ENCODE measurements at regions not wholly inside any gene's neighbourhood (a gene's known extent, or its start where the extent isn't known, plus 50 kb on each side); places are given as distances from the start of the nearest gene placed in this dataset.
A peak's percentile ranks its signal among the peaks of the same experiment; 100 is the strongest.
"Not testable (repeated sequence)": the region's sequence is repeated elsewhere in the genome, so short reads cannot be mapped to it uniquely, and the experiment has no call there.

DNA sequence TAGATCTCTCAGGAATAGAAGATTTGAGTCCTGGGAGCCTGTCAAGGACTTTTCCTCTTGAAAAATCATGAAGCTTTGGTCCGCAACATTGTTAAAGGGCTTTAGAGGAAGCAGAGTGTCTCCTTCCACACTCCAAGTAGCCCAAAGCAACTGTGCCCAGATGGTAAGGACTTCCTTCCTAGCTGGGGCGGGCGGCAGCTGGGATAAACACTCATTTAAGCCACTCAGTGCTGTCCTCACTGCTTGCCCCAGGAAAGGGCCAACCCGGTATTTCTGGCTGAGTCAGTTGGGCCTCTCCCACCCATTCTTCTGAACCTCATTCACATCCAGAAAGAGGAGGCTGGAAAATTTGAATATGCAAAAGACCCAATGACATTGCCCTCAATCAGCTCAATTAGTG, 144.3 kb downstream of the CHIC2 start:
- FAIRE-seq = no peak

DNA sequence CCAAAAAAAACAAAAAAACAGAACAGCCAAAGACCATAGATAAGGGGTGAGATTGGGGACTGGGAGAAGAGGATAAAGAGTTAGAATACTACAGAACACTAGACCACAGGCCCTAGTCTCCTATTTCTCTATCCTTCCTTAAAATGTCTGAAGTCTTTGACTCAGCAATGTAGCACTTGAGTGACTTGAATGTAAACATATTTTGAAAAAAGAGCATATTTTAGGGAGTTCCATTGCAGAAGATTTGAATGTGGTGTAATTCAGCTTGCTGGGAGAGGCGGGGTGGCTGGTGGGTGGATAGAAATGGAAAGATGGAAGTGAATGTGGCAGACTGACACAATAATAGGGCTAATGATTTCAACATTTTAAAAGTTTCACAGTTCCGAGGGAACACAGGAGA, 144.9 kb downstream of the CHIC2 start:
- no peak for FAIRE-seq

DNA sequence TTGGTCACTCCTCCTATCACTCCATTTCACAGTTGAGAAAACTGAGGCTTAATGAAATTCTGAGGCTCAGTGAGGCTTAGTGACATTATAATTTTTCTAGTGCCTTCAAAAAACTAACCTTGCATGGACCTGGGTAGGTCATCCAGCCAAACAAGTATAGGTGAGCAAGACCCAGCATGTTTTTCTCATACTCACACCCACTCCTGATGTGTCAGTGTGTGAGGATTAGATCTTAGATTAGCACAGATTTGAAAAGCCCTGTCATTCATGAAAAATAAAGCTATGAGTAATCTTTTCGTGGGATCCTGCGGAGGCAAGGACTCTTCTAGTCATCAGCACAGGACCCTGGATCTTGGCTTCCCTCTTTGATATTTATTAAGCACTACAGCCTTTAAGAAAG, 146.7 kb downstream of the CHIC2 start:
- no peak for FAIRE-seq

DNA sequence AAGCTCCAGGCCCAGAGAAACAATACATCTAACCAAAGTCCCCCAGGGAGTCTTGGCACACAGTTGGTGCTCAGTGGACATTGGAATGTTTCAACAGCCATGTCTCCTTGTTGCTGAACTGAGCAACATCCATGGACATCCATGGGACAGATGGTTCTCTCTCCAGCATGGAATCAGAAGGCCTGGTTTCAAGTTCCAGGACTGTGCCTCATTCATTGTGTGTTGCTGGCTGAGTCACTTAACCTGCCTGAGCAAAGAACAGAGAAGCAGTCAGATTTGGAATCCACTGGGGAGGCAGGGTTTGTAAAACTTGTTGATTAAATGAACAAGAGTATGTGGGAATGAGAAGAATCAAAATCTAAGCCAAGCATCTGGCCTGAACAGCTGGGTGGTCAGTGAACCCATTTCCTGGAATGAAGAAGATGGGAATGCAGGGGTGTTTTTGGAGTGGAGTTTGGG, 147.9 kb downstream of the CHIC2 start:
- FAIRE-seq = no peak

DNA sequence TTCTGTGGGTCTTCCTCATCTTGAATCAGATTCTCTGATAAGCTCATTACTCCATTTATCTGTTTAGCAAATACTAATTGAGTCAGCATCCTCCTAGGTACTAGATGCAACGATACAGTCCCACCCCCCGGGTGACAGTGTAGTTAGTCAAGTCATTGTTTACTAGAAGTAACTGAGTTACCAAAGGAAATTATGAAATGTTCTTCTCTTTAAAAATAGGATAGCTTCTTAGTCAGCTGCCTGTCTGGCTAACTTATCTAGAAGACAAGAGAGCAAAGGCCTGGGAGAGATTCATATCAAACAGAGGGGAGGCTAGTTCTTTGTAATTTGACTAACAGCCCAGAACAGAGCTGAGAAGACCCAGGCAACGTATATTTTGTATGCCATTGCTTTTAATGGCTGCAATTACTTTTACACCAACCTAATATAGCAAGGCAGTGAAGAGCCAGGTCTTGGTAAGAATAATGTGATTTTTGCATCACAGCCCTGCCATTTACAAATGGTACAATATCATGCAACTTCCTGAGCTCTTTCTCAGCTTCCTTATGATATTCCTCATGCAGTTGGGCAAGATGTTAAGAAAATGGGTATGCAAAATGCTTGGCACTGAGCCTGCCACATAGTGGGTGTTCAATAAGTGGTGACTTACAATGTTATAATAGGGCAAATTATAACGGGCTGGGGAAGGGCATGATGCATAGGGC, 149.9 kb downstream of the CHIC2 start:
- FAIRE-seq = no peak

DNA sequence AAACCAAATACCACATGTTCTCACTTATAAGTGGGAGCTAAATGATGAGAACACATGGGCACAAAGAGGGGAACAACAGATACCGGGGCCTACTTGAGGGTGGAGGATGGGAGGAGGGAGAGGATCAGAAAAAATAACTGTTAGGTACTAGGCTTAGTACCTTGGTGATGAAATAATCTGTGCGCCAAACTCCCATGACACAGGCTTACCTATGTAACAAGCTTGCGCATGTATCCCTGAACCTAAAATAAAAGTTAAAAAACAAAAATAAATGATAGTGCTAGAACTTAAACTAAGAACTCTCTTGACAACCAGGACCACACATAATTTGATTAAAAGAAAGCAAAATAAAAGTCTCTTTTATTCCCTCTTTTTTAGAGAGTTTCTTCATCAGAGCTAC, 150.6 kb downstream of the CHIC2 start:
- FAIRE-seq = no peak

DNA sequence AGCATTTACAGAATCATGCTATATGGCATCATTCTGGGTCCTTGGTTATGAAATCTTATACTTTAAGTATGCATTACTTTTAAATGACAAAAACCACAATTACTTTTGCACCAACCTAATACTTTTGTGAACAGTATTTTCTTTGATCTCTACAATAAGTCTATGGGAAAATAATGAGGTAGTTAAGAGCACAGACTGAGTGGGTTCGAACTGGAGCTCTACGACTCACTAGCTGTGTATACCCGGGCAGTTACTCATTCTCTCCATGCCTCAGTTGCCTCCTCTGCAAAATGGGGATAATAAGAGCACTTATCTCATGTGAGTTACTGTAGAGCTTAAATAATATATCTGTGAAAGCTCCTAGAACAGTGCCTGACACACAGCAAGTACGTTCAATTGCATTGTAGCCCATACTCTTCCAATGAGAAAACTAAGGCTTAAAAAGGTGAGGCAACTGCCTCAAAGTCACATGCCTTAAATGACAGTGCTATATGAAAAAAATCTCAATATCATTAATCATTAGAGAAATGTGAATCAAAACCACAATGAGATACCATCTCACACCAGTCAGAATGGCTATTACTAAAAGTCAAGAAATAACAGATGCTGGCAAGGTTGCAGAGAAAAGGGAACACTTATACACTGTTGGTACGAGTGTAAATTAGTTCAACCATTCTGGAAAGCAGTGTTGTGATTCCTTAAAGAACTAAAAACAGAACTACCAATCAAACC, 151.5 kb downstream of the CHIC2 start:
- no peak for FAIRE-seq

DNA sequence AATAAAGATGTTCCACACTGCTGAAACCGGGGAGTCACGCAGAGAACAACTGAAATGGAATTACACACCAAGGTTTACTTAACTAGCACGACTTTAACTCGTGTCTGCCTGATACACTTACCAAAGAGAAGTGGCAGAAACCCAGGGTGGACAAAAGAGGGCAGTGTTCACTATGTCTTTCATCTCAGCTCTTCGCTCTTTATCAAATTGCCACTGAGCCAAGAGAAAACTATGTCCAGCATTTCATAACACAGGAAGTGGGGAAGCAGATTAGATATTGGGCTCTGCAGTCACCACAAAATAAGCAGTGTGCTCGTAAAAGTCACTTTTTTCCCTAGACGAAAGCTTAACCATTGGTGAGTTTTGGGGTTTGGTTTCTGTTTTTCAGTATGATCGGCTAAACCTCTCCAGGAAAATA, 155.7 kb downstream of the CHIC2 start:
- FAIRE-seq = peak; percentile 58

DNA sequence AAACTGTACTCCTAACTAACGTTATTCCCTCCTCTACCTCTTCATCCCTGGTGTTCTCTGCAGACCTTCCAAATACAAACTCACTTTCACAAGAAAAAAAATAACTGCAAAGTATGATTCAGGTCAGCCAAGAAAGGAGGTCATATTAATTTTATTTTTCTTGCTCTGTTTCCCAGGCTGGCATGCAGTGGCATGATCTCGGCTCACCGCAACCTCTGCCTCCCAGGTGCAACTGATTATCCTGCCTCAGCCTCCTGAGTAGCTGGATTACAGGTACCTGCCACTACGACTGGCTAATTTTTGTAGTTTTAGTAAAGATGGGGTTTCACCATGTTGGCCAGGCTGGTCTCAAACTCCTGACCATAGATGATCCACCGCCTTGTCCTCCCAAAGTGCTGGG, 156.6 kb downstream of the CHIC2 start:
- no peak for FAIRE-seq

DNA sequence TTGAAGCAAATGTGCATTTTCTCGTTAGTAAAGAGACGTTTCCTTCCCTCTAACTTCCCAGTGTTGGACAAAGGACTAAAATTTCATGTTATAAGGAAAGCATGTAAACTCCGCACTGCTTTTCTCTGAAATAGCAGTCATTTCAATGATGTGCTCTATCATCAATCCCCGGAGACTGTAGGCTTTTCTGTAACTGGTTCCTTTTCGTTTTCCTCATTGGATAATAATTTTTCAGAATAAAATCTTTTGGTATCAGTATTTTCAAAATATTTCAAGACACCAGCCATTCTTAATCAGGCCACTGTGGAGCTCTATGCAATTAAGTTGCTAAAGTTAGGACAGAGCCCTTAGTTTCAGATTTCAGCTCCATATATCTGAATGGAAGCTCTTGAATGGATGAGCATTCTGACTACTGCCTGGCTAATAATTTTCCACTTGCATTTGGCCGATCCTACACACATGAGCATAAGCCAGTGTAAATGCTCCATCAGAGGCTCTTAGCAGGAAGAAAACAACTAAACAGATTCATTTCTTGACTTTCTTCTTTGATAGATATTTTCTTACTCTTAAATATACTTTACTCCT, 157.7 kb downstream of the CHIC2 start:
- no peak for FAIRE-seq

DNA sequence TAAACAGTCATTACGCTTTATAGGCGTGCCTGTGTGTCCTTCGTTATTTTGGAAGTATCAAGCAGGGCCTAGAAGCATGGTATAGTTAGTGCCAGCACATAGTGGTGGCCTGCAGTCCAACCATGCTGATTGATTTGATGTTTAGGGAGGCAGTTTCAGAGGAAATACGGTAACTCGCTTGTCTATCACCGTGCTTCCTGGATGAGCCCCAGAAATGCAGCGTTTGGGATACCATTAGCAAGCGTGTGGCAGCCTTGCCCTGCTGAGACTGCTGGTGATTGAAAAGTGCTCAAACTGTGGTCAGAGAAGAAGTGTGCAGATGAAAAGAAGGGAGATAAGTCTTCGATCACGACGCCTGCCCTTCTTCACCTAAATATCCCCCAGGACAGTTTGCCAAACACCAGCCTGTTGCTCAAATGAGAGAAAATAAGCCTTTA, 158.4 kb downstream of the CHIC2 start:
- FAIRE-seq = no peak

DNA sequence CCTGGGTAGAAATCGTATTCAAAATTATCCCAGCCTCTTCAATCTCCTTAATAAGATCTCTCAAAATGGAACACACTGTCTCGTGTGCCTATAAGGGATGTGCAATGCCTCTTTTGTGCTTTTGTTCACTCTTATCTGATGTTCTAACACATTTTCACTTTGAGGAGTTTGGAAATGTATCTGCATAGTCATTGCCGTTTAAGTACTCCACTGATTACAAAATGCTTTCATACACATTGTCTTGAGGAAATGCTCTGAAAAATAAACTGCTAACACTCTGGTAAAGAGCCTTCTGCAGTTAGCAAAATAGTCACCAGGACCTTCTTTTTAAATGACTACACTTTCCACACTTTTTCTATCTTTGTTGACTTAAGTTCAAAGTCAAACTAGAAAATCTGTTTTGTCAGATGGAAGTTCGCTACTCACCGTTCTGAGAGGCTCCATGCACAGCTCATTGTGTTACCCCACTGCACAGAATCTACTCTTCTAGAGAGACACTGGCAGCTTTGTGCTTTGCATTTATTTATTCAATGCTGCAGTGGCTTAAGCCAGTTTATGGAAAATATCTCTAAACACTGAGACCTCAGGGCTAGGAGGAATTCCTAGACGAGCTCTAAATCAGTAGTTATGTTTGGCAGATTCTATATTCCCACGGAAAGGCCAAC, 159.0 kb downstream of the CHIC2 start:
- FAIRE-seq = no peak

DNA sequence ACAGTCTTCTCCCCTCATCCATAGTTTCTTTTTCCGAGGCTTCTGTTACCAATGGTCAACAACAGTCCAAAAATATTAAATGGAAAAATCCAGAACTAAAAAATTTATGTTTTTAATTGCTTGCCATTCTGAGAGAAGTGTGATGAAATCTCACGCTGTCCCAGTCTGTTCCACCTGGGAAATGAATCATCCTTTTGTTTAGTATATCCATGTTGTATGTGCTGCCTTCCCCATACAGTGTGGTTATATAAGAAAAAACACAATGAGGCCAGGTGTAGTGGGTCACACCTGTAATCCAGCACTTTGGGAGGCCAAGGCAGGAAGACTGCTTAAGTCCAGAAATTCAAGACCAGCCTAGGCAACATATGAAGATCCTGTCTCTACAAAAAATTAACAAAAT, 161.6 kb downstream of the CHIC2 start:
- no peak for FAIRE-seq

DNA sequence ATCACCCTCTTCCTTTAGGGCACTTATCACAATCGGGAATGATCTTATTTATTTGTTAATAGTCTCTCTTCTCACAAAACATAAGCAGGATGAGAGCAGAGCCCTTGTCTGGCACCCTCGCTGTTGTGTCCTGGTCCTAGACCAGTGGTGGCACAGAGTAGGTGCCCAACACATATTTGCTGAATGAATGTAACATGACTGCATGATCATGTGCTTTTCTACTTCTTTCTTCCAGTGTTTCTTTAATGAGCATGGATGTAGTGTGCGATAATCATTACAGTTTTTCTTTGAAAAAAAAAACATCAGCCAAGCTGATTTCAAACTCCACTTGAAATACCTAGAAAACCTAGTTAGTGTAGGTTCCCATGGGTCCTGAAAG, 164.1 kb downstream of the CHIC2 start:
- no peak for FAIRE-seq

DNA sequence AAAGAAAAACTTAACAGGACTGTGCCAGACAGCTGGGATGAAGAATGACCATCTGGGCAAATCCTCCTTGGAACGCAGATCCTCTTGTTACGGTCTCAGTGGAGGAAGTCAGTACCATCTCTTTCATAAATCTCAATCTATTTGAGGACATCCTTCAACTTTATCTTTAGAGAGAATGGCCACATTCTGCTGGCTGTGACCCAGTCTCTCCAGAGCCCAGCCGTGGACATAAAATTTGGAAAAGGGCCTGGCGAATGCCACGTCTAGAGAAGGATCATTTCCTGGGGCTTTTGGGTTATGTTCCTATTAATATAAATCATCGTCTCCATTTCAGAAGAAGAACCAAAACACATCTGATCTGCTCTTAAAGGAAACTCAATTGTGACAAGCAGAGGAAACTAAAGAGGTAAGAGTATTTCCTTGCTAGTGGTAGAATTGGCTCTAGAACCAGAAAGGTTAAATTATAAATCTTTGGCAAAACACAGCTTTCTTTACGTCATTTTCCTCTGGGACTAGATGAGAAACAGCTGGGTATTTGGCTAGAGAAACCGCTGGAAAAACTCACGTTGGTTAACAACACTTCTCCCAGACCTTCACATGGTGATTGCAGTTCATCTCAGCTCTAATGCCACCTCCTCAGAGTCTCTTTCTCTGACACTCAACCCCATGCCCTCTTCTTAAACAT, 164.7 kb downstream of the CHIC2 start:
- no peak for FAIRE-seq

DNA sequence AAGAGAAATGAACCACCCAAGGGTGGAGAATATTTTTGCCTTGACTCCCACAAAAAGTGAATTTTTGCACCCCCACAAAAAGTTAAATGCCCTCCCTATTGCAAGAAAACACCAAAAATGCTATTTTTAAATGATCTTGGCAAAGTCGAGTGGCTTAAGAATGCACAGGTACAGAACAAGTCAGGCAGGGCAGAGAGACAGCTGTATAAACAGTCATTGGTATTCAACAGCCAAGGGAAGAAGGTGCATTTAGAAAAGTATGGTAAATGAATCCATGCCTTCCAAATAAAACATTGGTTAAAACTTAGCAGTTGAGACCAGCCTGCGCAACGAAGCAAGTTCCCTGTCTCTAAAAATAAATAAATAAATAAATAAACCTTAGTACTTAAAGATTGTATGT, 169.3 kb downstream of the CHIC2 start:
- FAIRE-seq = no peak

DNA sequence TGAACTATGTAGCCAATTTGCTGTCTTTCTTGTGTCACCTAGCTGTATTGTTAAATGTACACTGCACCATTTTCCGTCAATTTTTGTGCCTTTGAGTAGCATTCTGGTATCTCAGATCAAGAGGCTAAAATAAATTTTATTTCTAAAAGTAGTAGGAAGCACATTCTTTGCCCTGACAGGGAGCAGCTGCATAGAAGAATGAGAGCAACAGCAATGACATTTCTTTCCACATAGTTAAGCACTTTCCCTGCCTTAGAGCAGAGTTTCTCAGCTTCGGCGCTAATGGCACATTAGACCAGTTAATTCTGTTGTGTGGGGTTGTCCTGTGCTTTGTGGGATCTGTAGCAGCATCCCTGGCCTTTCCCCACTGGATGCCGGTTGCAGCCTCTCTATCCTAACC, 173.9 kb downstream of the CHIC2 start:
- no peak for FAIRE-seq

DNA sequence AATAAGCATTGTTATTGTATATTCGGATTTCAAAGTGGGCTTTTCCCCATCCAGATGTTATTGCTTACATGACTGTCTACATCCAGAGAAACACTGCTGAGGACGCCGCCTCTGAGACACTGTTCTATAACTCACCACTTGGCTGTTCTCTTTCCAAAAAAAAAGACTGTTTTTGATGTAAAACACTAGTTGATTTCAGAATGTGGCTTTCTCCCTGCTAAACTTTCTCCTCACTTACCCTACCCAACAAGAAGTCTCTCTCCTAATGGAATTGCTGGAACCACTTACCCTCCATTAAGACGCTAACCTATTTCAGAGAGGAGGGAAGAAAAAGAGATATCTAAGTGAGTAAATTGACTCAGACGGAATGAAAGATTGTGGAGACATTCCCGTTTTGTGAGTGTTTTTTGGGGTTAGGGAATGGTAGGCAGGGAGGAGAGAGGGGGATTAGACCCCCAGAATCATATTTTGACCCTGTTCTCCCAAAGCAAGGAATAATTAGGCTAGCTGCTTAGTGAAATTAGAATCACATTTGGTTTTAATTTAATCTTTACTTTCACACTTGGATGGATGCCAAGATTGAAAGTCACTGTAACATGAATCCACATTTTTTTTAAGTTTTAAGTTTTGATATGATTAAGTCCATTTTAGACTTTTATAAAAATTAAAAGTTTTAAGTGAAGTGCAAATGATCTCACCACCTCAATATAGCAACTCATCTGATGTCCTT, 174.9 kb downstream of the CHIC2 start:
- FAIRE-seq = no peak

DNA sequence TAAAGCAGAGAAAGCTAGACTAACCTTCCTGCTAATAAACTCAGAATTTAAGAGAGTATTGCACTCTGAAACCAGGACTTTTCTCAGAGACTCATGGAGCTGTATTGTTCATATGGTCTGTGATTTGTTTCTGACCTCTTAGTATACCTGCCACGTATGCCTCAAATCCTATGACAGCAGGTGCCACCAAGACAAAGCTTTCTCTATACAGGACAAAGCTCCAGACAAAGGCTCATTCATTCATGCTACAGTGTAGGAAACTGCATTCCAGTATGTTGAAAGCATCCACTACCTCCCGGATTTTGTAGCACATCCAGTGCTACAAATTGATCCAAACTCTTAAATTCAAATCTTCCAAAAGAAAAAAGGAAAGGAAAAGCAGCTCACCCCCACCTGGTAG, 178.3 kb downstream of the CHIC2 start:
- FAIRE-seq = no peak

DNA sequence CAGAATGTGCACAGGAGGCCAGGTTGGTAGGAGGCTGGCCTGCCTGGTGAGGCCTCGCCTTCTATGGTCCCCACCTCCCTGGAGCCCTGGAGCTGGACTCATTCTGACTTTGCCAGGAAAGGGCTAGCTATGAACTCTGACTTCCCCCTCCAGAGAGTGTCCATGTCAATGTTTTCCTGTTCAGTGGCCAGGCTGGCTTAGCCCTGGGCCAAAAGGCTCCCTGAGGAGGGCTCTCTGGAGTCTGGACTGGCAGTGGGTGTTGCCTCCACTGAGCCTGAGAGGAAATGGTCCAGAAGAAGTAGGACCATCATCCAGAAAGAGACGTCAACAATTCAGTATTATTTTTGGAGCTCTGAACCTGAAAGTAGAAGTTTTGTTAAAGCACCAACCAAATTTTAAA, 178.7 kb downstream of the CHIC2 start:
- no peak for FAIRE-seq

DNA sequence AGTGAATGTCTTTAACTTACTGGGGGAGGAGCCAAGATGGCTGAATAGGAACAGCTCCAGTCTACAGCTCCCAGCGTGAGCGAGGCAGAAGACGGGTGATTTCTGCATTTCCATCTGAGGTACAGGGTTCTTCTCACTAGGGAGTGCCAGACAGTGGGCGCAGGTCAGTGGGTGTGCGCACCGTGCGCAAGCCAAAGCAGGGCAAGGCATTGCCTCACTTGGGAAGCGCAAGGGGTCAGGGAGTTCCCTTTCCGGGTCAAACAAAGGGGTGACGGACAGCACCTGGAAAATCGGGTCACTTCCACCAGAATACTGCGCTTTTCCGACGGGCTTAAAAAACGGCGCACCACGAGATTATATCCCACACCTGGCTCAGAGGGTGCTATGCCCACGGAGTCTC, 187.3 kb downstream of the CHIC2 start:
- not testable (repeated sequence) for FAIRE-seq

DNA sequence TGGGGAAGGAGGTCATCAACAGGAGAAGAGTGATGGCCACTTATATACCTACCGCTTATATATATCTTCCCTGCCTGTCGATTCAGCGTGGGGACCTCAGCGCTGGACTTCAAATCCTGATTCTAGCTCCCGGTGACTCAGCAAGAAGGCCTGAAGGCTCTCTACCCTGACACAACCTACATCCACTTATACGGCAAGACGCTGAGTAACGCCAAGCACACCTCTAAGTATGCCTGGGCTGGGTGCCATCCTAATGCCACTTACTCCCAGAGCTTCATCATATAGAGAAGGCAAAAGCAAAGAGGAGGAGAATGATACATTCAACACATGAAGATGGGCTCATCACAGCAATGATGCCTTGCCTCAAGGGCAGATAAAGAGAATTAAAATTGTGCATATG, 198.3 kb downstream of the CHIC2 start:
- FAIRE-seq = no peak
